HepG2 (cell line): ENCODE measurements at regions not wholly inside any gene's neighbourhood (a gene's known extent, or its start where the extent isn't known, plus 50 kb on each side); places are given as distances from the start of the nearest gene placed in this dataset.

Source experiments
- ATAC-seq: fragments of 200-7000 bp; cut with Tn5 transposase; 3 replicates; pipeline ENCODE4 v1.9.1; 2020; ENCODE audit warnings: mild to moderate bottlenecking, moderate library complexity
- BruUV-seq: library from RNA; stranded (reverse); fragments of 400-500 nt; replicated peaks from 2 replicates; lab custom pipeline; 2021; lab: Mats Ljungman, UMichigan
- CTCF ChIA-PET: fragments of 300-600 bp; formaldehyde crosslinking; extraction: SDS; loops from one replicate; lab custom pipeline; 2021; ENCODE audit warnings: low total read pairs, inconsistent platforms, low intra/inter-chr PET ratio; lab: Yijun Ruan, JAX
- POLR2A ChIA-PET: fragments of 350-600 bp; sonication (Branson Sonifier 250); formaldehyde crosslinking; loops from one replicate; lab custom pipeline; 2020; ENCODE audit warnings: antibody characterized with exemption, inconsistent platforms; lab: Yijun Ruan, JAX
- DNase-seq: peaks from one replicate; pipeline ENCODE4 v3.0.0-alpha.2; 2015; ENCODE audit warnings: low spot score
- FAIRE-seq: peaks from 3 replicates; lab custom pipeline; 2011; peaks lifted over from hg19 to GRCh38; lab: Jason Lieb, UNC
- H2AFZ ChIP-seq: one replicate; pipeline ENCODE4 v1.6.1; 2011; ENCODE audit warnings: low read length, inconsistent platforms
- H3K27ac ChIP-seq: fragments of 300-600 bp; 3 replicates; pipeline ENCODE4 v1.8.0; 2011; ENCODE audit warnings: mixed run types, mild to moderate bottlenecking, mixed read lengths, low read length, inconsistent platforms; ENCODE audit not compliant: insufficient read depth; ENCODE audit errors: extremely low read length
- H3K27me3 ChIP-seq, 2 experiments: fragments of 200-600 bp in 1 of 2; 2 replicates in 1 of 2; 3 replicates in 1 of 2; pipeline versions ENCODE4 v1.6.0 to v1.8.0; 2011; ENCODE audit warnings: low read length in 2 of 2, mild to moderate bottlenecking in 2 of 2, moderate library complexity in 2 of 2, inconsistent platforms in 1 of 2; ENCODE audit not compliant: insufficient read depth in 2 of 2, control insufficient read depth in 1 of 2
- H3K36me3 ChIP-seq, 2 experiments: fragments of 200-600 bp in 1 of 2; replicated peaks in 1 of 2; 2 replicates in 1 of 2; 3 replicates in 1 of 2; pipeline versions ENCODE4 v1.5.1 to v1.8.0; 2011; ENCODE audit warnings: low read length in 2 of 2, inconsistent platforms in 1 of 2; ENCODE audit not compliant: insufficient read depth in 2 of 2, control insufficient read depth in 1 of 2
- H3K4me1 ChIP-seq: 2 replicates; pipeline ENCODE4 v1.5.1; 2012; ENCODE audit warnings: low read length, inconsistent platforms; ENCODE audit not compliant: insufficient read depth
- H3K4me2 ChIP-seq: 2 replicates; pipeline ENCODE4 v1.6.0; 2011; ENCODE audit warnings: low read depth, low read length, inconsistent platforms
- H3K4me3 ChIP-seq, 3 experiments: fragments of 200-600 bp in 1 of 3; sonication (generic), shearing (Covaris generic) in 1 of 3; replicated peaks in 1 of 3; 2 replicates each; pipeline ENCODE4 v1.5.1; 2011 to 2016; ENCODE audit warnings: low read length in 3 of 3, inconsistent platforms in 2 of 3, low read depth in 2 of 3, mild to moderate bottlenecking in 2 of 3, control low read depth in 1 of 3, mixed read lengths in 1 of 3; ENCODE audit not compliant: insufficient read depth in 1 of 3
- H3K79me2 ChIP-seq: one replicate; pipeline ENCODE4 v1.6.1; 2011; ENCODE audit warnings: low read length, inconsistent platforms; ENCODE audit not compliant: insufficient read depth
- H3K9ac ChIP-seq: 2 replicates; pipeline ENCODE4 v1.6.0; 2011; ENCODE audit warnings: mild to moderate bottlenecking, low read depth, low read length, inconsistent platforms; ENCODE audit not compliant: insufficient read depth
- H3K9me3 ChIP-seq: 2 replicates; pipeline ENCODE4 v1.5.1; 2012; ENCODE audit warnings: mild to moderate bottlenecking, low read length
- H4K20me1 ChIP-seq: 2 replicates; pipeline ENCODE4 v1.6.0; 2011; ENCODE audit warnings: inconsistent platforms, mild to moderate bottlenecking, low read length, moderate library complexity; ENCODE audit not compliant: insufficient read depth
- CREB1 ChIP-seq, 2 experiments: fragments of 450-650 bp in 1 of 2; IDR thresholded peaks; 2 replicates each; pipeline ENCODE4 v1.6.1; 2016 to 2017; ENCODE audit warnings: control low read depth in 1 of 2, mild to moderate bottlenecking in 1 of 2, missing compliant biosample characterization in 1 of 2, missing genetic modification characterization in 1 of 2
- KLF13 ChIP-seq: sonication (generic); formaldehyde crosslinking; IDR thresholded peaks from 2 replicates; pipeline ENCODE4 v1.4.0; 2020; ENCODE audit warnings: mild to moderate bottlenecking, missing genetic modification reagents
- KMT2B ChIP-seq: IDR thresholded peaks from 2 replicates; pipeline ENCODE4 v1.6.1; 2016; ENCODE audit warnings: missing genetic modification reagents, missing compliant biosample characterization
- SIX1 ChIP-seq: sonication (generic); formaldehyde crosslinking; IDR thresholded peaks from 2 replicates; pipeline ENCODE4 v1.4.0; 2020; ENCODE audit warnings: missing genetic modification reagents, borderline replicate concordance
- TARDBP ChIP-seq: sonication (generic); formaldehyde crosslinking; IDR thresholded peaks from 2 replicates; pipeline ENCODE4 v1.8.0; 2022; ENCODE audit warnings: mild to moderate bottlenecking, missing genetic modification reagents
- ZNF431 ChIP-seq: sonication (generic); formaldehyde crosslinking; IDR thresholded peaks from 2 replicates; pipeline ENCODE4 v1.9.0; 2022; ENCODE audit warnings: missing genetic modification reagents, low read depth, mild to moderate bottlenecking, borderline replicate concordance
- ZNF761 ChIP-seq: sonication (generic); formaldehyde crosslinking; conservative IDR thresholded peaks from 2 replicates; pipeline ENCODE4 v1.4.0; 2020; ENCODE audit warnings: mild to moderate bottlenecking, missing genetic modification reagents
- ZZZ3 ChIP-seq: sonication (generic); formaldehyde crosslinking; IDR thresholded peaks from 2 replicates; pipeline ENCODE4 v1.4.0; 2020; ENCODE audit warnings: missing genetic modification reagents, mild to moderate bottlenecking, borderline replicate concordance
- WGBS: methylation state at CpG from one replicate; pipeline ENCODE4 v1.1.6; 2017; ENCODE audit warnings: low lambda C conversion rate; 5-methylcytosine and 5-hydroxymethylcytosine counted together
- in situ Hi-C: cut with HindIII; loops from 2 replicates; pipeline ENCODE4 v1.10.0; 2017; ENCODE audit warnings: low pct_unique_long_range_greater_than_20kb; ENCODE audit not compliant: extremely low pct_ligation_motif_present
- intact Hi-C: fragments of 100-400 bp; cut with micrococcal nuclease; formaldehyde crosslinking; loops from one replicate; pipeline ENCODE4 v1.10.0; 2022; ENCODE audit not compliant: unreplicated experiment
- TF ChIP-seq, protein P1 (sequence below): sonication (generic); formaldehyde crosslinking; conservative IDR thresholded peaks from 2 replicates; pipeline ENCODE4 v1.5.0; 2020; ENCODE audit warnings: missing genetic modification reagents

DNA sequence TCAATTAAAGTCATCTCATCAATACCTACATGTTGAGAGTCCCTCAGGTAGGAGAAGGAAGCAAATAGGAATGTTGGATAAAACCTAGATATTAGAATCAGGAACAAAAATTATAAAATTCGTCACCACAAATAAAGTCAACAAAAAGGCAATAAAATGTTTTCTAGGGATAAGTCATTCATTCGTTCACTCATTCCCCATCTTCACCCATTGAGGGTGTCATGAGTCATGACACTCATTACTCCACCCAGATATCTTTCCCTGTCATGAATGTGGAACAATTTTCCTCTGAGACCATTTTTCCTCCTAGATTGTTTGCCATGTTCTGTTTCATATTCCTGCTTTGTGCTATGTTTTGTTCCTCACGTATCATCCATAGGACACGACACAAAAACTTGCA, 50.9 kb upstream of the OLIG3 start:
- ChIA-PET POLR2A (no interaction called here), CTCF (no interaction called here)
- Histone ChIP-seq H3K4me2 (no peak overlapping the region), H3K9ac (no peak overlapping the region), H3K4me1 (peaks cover 15% of the 10 kb centered on the region), H3K79me2 (no peaks in the 10 kb centered on the region), H3K27me3 (no peaks in the 10 kb centered on the region), H3K4me3 (no peak overlapping the region), H3K27ac (no peak overlapping the region), H4K20me1 (no peaks in the 10 kb centered on the region), H3K36me3 (no peaks in the 10 kb centered on the region), H3K9me3 (no peaks in the 10 kb centered on the region), H2AFZ (no peak overlapping the region)
- ATAC-seq (no peak), DNase-seq (no peak), FAIRE-seq (no peak)
- WGBS: 42% methylated on average over 4 of the region's 4 CpGs
- BruUV-seq: no TSS peak
- in situ Hi-C loops (no loop called here), intact Hi-C loops (no loop called here)
- TF ChIP-seq CREB1 (IDR thresholded peaks at IDR 0.05) (peak; percentile 53), CREB1 (CRISPR knock-in tag; IDR thresholded peaks at IDR 0.05) (no peak), KMT2B (no peak)

DNA sequence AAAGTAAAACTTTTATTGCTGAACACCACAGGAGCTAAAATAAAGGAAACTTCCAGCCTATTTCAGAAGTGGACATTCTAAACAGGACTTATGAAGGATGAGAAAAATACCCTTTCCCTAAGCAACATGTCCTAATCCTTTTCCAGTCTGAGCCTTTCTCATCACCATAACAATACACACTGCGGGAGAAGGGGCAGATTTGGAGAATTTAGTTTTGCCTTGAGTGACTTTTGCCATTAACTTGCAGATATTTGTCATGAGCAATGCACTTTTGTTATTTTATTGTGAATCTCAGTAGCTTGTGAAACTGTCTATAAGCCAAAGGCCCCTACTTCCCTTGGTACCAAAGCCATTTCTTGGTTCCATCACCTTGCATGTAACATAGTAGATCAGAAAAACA, 53.0 kb upstream of the OLIG3 start:
- intact Hi-C loops: no loop called here
- CTCF ChIA-PET: no interaction called here
- H3K9ac ChIP-seq: no peak overlapping the region
- no peaks in the 10 kb centered on the region for H3K9me3 ChIP-seq
- H3K27me3 ChIP-seq: no peaks in the 10 kb centered on the region
- no peak overlapping the region for H3K27ac ChIP-seq
- no peaks in the 10 kb centered on the region for H3K36me3 ChIP-seq
- 0% methylated on average over 1 of the region's 1 CpG for WGBS
- no peak overlapping the region for H2AFZ ChIP-seq
- H3K79me2 ChIP-seq: no peaks in the 10 kb centered on the region
- DNase-seq: no peak
- peaks cover 15% of the 10 kb centered on the region for H3K4me1 ChIP-seq
- POLR2A ChIA-PET: no interaction called here
- TF ChIP-seq TARDBP (CRISPR knock-in tag) (no peak), ZNF761 (CRISPR knock-in tag) (no peak), ZZZ3 (CRISPR knock-in tag) (no peak), ZNF431 (CRISPR knock-in tag) (no peak), KLF13 (CRISPR knock-in tag) (no peak), SIX1 (no peak)
- TF ChIP-seq, protein P1, sequence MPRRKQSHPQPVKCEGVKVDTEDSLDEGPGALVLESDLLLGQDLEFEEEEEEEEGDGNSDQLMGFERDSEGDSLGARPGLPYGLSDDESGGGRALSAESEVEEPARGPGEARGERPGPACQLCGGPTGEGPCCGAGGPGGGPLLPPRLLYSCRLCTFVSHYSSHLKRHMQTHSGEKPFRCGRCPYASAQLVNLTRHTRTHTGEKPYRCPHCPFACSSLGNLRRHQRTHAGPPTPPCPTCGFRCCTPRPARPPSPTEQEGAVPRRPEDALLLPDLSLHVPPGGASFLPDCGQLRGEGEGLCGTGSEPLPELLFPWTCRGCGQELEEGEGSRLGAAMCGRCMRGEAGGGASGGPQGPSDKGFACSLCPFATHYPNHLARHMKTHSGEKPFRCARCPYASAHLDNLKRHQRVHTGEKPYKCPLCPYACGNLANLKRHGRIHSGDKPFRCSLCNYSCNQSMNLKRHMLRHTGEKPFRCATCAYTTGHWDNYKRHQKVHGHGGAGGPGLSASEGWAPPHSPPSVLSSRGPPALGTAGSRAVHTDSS (CRISPR knock-in tag): no peak
- TF ChIP-seq, all 625 proteins: peak for 0
- H4K20me1 ChIP-seq: no peaks in the 10 kb centered on the region
- FAIRE-seq: no peak
- in situ Hi-C loops: no loop called here
- no peak overlapping the region for H3K4me3 ChIP-seq
- no TSS peak for BruUV-seq
- no peak overlapping the region for H3K4me2 ChIP-seq
- no peak for ATAC-seq
